Pancreas (tissue), 10 donors: ENCODE measurements at regions not wholly inside any gene's neighbourhood (a gene's known extent, or its start where the extent isn't known, plus 50 kb on each side); places are given as distances from the start of the nearest gene placed in this dataset.

Experiments
- ATAC-seq, 4 donors: fragments of 200-7000 bp; cut with Tn5 transposase; one replicate each; pipeline versions ENCODE4 v1.8.0 to v1.9.1; 2020; ENCODE audit warnings: mild to moderate bottlenecking in 4 of 4, moderate library complexity in 4 of 4
- DNase-seq, 6 donors: peaks; one replicate each; pipeline ENCODE4 v3.0.0-alpha.2; 2020
- FAIRE-seq: peaks from 2 replicates; lab custom pipeline; 2012; peaks lifted over from hg19 to GRCh38; lab: Jason Lieb, UNC
- H3K27ac ChIP-seq, 4 donors: fragments of 200-600 bp; sonication (generic); 1 replicate in 3 of 4; 2 replicates in 1 of 4; pipeline versions ENCODE4 v1.5.0 to v1.8.0; 2020
- H3K27me3 ChIP-seq, 4 donors: fragments of 200-600 bp; one replicate each; pipeline ENCODE4 v1.8.0; 2021
- H3K36me3 ChIP-seq, 3 donors: fragments of 200-600 bp; sonication (generic) in 1 of 3; one replicate each; pipeline versions ENCODE4 v1.5.0 to v1.8.0; 2020 to 2021
- H3K4me1 ChIP-seq, 3 donors: fragments of 200-600 bp; one replicate each; pipeline ENCODE4 v1.8.0; 2021
- H3K4me3 ChIP-seq, 4 donors: fragments of 200-600 bp; sonication (generic) in 2 of 4; one replicate each; pipeline versions ENCODE4 v1.5.0 to v1.8.0; 2020 to 2021
- H3K9me3 ChIP-seq, 4 donors: fragments of 200-600 bp; one replicate each; pipeline ENCODE4 v1.8.0; 2021
- WGBS, 2 donors: extraction: QIAGEN DNeasy Blood & Tissue Kit; methylation state at CpG; one replicate each; pipeline ENCODE4 v1.1.7; 2013; 5-methylcytosine and 5-hydroxymethylcytosine counted together
- intact Hi-C, 3 donors: fragments of 100-400 bp; cut with DNase I; formaldehyde crosslinking; loops; one replicate each; pipeline versions ENCODE4 v1.11.1 to v1.14.2; 2022
- TF ChIP-seq, protein P1 (sequence below), 4 donors: fragments of 200-600 bp; sonication (generic) in 3 of 4; IDR thresholded peaks; one replicate each; pipeline versions ENCODE4 v1.5.0 to v1.8.0; 2021; ENCODE audit warnings: antibody characterized with exemption in 4 of 4
- donor health status: healthy with polysubstance abuse.
- donor health status: DM: no; HTN: no; CAD: no; lungs with moderate emphysema.
- donor health status: DM: no; HTN: no; CAD: no.
- donor health status: control.
- donor health status: control.
- donor health status: Bipolar disorder and iron deficiency.
- donor health status: DM: yes; HTN: yes; CAD: no.
- donor health status: DM: no; HTN: no; CAD: no.
- donor health status: DM: no; HTN: no; CAD: no.
- donor health status: DM: yes; HTN: yes; CAD: no.

DNA sequence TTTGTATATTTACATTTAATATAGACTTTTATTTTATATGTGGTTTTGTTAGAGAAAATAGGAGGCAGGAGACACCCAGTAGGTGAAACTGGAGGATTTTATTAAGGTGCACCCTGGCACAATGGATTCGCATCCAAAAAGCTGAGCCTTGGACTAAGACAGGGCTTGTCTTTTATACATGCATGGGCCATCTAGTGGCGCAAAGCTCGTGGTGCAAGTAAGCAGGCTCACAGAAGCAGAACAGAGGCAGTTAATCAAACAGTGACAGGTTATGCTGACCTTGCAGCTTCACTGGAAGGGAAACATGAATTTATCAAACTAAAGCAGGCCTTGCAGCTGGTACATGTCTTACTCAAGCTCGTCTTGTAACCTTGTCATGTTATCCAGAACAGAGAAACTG is 58.8 kb upstream of the ZNF681 start:
- ATAC-seq (peak in 3 of 4 donors; percentile 46 to 67 (median 51)), FAIRE-seq (no peak), DNase-seq (no peak)
- TF ChIP-seq, protein P1, sequence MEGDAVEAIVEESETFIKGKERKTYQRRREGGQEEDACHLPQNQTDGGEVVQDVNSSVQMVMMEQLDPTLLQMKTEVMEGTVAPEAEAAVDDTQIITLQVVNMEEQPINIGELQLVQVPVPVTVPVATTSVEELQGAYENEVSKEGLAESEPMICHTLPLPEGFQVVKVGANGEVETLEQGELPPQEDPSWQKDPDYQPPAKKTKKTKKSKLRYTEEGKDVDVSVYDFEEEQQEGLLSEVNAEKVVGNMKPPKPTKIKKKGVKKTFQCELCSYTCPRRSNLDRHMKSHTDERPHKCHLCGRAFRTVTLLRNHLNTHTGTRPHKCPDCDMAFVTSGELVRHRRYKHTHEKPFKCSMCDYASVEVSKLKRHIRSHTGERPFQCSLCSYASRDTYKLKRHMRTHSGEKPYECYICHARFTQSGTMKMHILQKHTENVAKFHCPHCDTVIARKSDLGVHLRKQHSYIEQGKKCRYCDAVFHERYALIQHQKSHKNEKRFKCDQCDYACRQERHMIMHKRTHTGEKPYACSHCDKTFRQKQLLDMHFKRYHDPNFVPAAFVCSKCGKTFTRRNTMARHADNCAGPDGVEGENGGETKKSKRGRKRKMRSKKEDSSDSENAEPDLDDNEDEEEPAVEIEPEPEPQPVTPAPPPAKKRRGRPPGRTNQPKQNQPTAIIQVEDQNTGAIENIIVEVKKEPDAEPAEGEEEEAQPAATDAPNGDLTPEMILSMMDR (IDR thresholded peaks at IDR 0.05), result no peak
- intact Hi-C loops, result no loop called here
- no peak overlapping the region for H3K4me3 ChIP-seq
- no peaks in the 10 kb centered on the region for H3K4me1 ChIP-seq
- H3K27ac ChIP-seq, result no peak overlapping the region
- WGBS, 2 donors, result 42 to 53% methylated on average over 4 of the region's 4 CpGs
- no peaks in the 10 kb centered on the region for H3K9me3 ChIP-seq
- no peaks in the 10 kb centered on the region for H3K36me3 ChIP-seq
- H3K27me3 ChIP-seq, result no peaks in the 10 kb centered on the region

DNA sequence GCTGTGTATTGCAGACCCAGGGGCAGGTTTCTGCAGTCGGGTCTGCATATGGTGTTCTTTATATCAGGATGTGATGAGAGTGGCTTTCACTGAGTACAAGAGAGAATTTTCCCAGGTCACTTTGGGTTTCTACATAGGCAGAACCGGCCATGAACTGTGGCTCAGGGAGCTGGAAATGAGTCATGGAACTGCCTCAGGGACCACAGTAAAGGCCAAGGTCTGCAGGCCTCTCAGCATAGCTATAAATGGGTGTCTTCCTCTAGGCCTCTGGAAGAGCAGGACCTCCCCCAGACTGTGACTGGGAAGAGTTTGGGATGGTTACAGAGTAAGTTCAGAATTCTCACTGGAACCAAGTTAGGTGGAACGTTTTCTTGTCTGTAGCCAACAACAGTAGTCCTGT is 51.8 kb upstream of the ZNF681 start:
- Histone ChIP-seq H3K9me3 (no peaks in the 10 kb centered on the region), H3K36me3 (no peaks in the 10 kb centered on the region), H3K27me3 (no peaks in the 10 kb centered on the region), H3K4me3 (no peak overlapping the region), H3K4me1 (no peaks in the 10 kb centered on the region), H3K27ac (no peak overlapping the region)
- no peak for ATAC-seq
- intact Hi-C loops, result no loop called here
- FAIRE-seq, result no peak
- no peak for DNase-seq
- WGBS, 2 donors, result 62 to 65% methylated on average over 3 of the region's 3 CpGs
- TF ChIP-seq, protein P1 (IDR thresholded peaks at IDR 0.05), result no peak
